H9 (cell line): ENCODE measurements at regions not wholly inside any gene's neighbourhood (a gene's known extent, or its start where the extent isn't known, plus 50 kb on each side); places are given as distances from the start of the nearest gene placed in this dataset.

Source experiments
- DNase-seq: peaks from one replicate; pipeline ENCODE4 v3.0.0-alpha.2; 2017
- H2AFZ ChIP-seq: one replicate; pipeline ENCODE4 v1.6.1; 2013; ENCODE audit warnings: mild to moderate bottlenecking, low read length, control low read depth, moderate library complexity
- H2AK5ac ChIP-seq: 2 replicates; pipeline ENCODE4 v1.6.1; 2013; ENCODE audit warnings: low read length, control low read depth, mixed read lengths; ENCODE audit not compliant: insufficient read length
- H2BK120ac ChIP-seq: one replicate; pipeline ENCODE4 v1.6.1; 2013; ENCODE audit warnings: low read depth, mild to moderate bottlenecking, low read length, control low read depth, inconsistent platforms; ENCODE audit not compliant: poor library complexity, severe bottlenecking
- H2BK12ac ChIP-seq: 2 replicates; pipeline ENCODE4 v1.6.1; 2013; ENCODE audit warnings: low read length, control low read depth, mixed read lengths, low read depth; ENCODE audit not compliant: insufficient read length
- H2BK15ac ChIP-seq: 2 replicates; pipeline ENCODE4 v1.6.1; 2013; ENCODE audit warnings: low read depth, low read length, control low read depth
- H2BK20ac ChIP-seq: one replicate; pipeline ENCODE4 v1.6.1; 2013; ENCODE audit warnings: low read depth, mild to moderate bottlenecking, low read length, control low read depth, inconsistent platforms; ENCODE audit not compliant: poor library complexity, severe bottlenecking
- H2BK5ac ChIP-seq: 2 replicates; pipeline ENCODE4 v1.6.1; 2013; ENCODE audit warnings: low read length, control low read depth, mixed read lengths; ENCODE audit not compliant: insufficient read length
- H3K14ac ChIP-seq: 2 replicates; pipeline ENCODE4 v1.6.1; 2013; ENCODE audit warnings: low read length, control low read depth; ENCODE audit not compliant: insufficient read depth
- H3K18ac ChIP-seq: 2 replicates; pipeline ENCODE4 v1.6.1; 2013; ENCODE audit warnings: low read depth, mild to moderate bottlenecking, mixed read lengths, low read length, control low read depth; ENCODE audit not compliant: insufficient read length
- H3K23ac ChIP-seq: 2 replicates; pipeline ENCODE4 v1.6.1; 2013; ENCODE audit warnings: low read length, control low read depth, mixed read lengths, low read depth; ENCODE audit not compliant: insufficient read length
- H3K23me2 ChIP-seq: 2 replicates; pipeline ENCODE4 v1.6.1; 2013; ENCODE audit warnings: low read depth, mild to moderate bottlenecking, mixed read lengths, low read length, control low read depth; ENCODE audit not compliant: insufficient read length, poor library complexity, severe bottlenecking
- H3K27ac ChIP-seq: 2 replicates; pipeline ENCODE4 v1.5.1; 2013; ENCODE audit warnings: low read length, control low read depth, mixed read lengths, low read depth; ENCODE audit not compliant: insufficient read length
- H3K27me3 ChIP-seq: 2 replicates; pipeline ENCODE4 v1.6.1; 2013; ENCODE audit warnings: low read length, control low read depth, inconsistent platforms; ENCODE audit not compliant: insufficient read depth
- H3K4ac ChIP-seq: 2 replicates; pipeline ENCODE4 v1.6.1; 2013; ENCODE audit warnings: low read depth, mild to moderate bottlenecking, control low read depth, inconsistent platforms, low read length, moderate library complexity
- H3K4me1 ChIP-seq: 2 replicates; pipeline ENCODE4 v1.6.1; 2013; ENCODE audit warnings: low read length, control low read depth, inconsistent platforms; ENCODE audit not compliant: insufficient read depth
- H3K4me2 ChIP-seq: 2 replicates; pipeline ENCODE4 v1.6.1; 2013; ENCODE audit warnings: low read length, control low read depth, mixed read lengths; ENCODE audit not compliant: insufficient read length, insufficient read depth
- H3K56ac ChIP-seq: 2 replicates; pipeline ENCODE4 v1.6.1; 2013; ENCODE audit warnings: low read depth, mild to moderate bottlenecking, mixed read lengths, low read length, control low read depth; ENCODE audit not compliant: insufficient read length
- H3K79me1 ChIP-seq: 2 replicates; pipeline ENCODE4 v1.6.1; 2013; ENCODE audit warnings: low read depth, mild to moderate bottlenecking, moderate library complexity, low read length, control low read depth, inconsistent platforms; ENCODE audit not compliant: insufficient read depth, poor library complexity, severe bottlenecking
- H3K79me2 ChIP-seq: 2 replicates; pipeline ENCODE4 v1.6.1; 2013; ENCODE audit warnings: low read length, control low read depth, inconsistent platforms; ENCODE audit not compliant: insufficient read depth
- H3K9ac ChIP-seq: 2 replicates; pipeline ENCODE4 v1.6.1; 2013; ENCODE audit warnings: low read length, control low read depth, mixed read lengths; ENCODE audit not compliant: insufficient read length; ENCODE audit errors: extremely low read depth
- H3K9me3 ChIP-seq: one replicate; pipeline ENCODE4 v1.6.1; 2013; ENCODE audit warnings: low read depth, low read length, inconsistent platforms; ENCODE audit not compliant: control insufficient read depth
- H3T11ph ChIP-seq: one replicate; pipeline ENCODE4 v1.6.1; 2013; ENCODE audit warnings: mild to moderate bottlenecking, low read length, control low read depth, inconsistent platforms
- H4K20me1 ChIP-seq: one replicate; pipeline ENCODE4 v1.6.1; 2013; ENCODE audit not compliant: control insufficient read depth, insufficient read length, insufficient read depth
- H4K5ac ChIP-seq: 2 replicates; pipeline ENCODE4 v1.6.1; 2013; ENCODE audit warnings: low read depth, mild to moderate bottlenecking, mixed read lengths, low read length, control low read depth; ENCODE audit not compliant: insufficient read length
- H4K8ac ChIP-seq: replicated peaks from 2 replicates; pipeline ENCODE4 v1.6.1; 2013; ENCODE audit warnings: low read length, control low read depth, mixed read lengths, low read depth; ENCODE audit not compliant: insufficient read length
- H4K91ac ChIP-seq: 2 replicates; pipeline ENCODE4 v1.6.1; 2013; ENCODE audit warnings: low read depth, mild to moderate bottlenecking, moderate library complexity, mixed read lengths, low read length, control low read depth; ENCODE audit not compliant: insufficient read length
- H3K27ac Mint-ChIP-seq, 3 experiments: 2 replicates in 2 of 3; 3 replicates in 1 of 3; pipeline ENCODE4 v1.8.0; 2020 to 2021; ENCODE audit warnings: mixed read lengths in 3 of 3, mild to moderate bottlenecking in 1 of 3, moderate library complexity in 1 of 3
- H3K27me3 Mint-ChIP-seq: 2 replicates; pipeline ENCODE4 v1.8.0; 2021; ENCODE audit warnings: low read depth, mild to moderate bottlenecking, moderate library complexity, mixed read lengths
- H3K36me3 Mint-ChIP-seq, 3 experiments: 2 replicates in 2 of 3; 3 replicates in 1 of 3; pipeline ENCODE4 v1.8.0; 2020 to 2021; ENCODE audit warnings: low read depth in 3 of 3, mixed read lengths in 3 of 3; ENCODE audit not compliant: insufficient read depth in 1 of 3
- H3K4me1 Mint-ChIP-seq, 2 experiments: 2 replicates each; pipeline ENCODE4 v1.8.0; 2020; ENCODE audit warnings: mixed read lengths in 2 of 2
- H3K4me3 Mint-ChIP-seq, 2 experiments: 2 replicates in 1 of 2; 3 replicates in 1 of 2; pipeline ENCODE4 v1.8.0; 2020 to 2021; ENCODE audit warnings: mild to moderate bottlenecking in 2 of 2, mixed read lengths in 2 of 2, moderate library complexity in 1 of 2
- H3K9me3 Mint-ChIP-seq, 2 experiments: 2 replicates in 1 of 2; 3 replicates in 1 of 2; pipeline ENCODE4 v1.8.0; 2020; ENCODE audit warnings: mild to moderate bottlenecking in 2 of 2, mixed read lengths in 2 of 2, moderate library complexity in 1 of 2
- WGBS: extraction: QIAGEN DNeasy Blood & Tissue Kit; methylation state at CpG from one replicate; pipeline ENCODE4 v1.1.7; 2013; ENCODE audit warnings: missing lambda C conversion rate, low lambda C conversion rate, mixed read lengths; ENCODE audit not compliant: insufficient read length; ENCODE audit errors: extremely low coverage; 5-methylcytosine and 5-hydroxymethylcytosine counted together
- TF ChIP-seq, protein P1 (sequence below): fragments of 200-600 bp; sonication (generic); conservative IDR thresholded peaks from 3 replicates; pipeline ENCODE4 v1.8.0; 2021; ENCODE audit warnings: antibody characterized with exemption, mild to moderate bottlenecking

DNA sequence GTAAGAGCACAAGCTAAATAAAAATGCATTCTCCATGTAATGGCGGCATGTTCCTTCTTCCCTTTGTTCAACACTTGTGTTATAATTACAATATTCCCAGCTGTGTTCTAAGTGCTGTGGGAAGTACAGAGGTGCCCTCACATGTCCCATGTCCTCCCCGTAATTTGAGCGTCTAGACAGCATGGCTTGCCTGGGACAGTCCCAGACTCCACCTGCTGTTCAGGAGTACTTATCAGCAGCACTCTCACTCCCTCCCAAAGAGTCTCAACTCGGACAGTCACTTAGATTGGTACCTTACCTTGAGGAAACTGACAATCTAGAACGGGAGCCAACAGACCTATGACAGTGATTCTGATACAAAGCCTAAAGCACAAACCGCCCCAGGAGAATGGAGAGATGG lies 370.5 kb downstream of the EIPR1 start:
- H3K9me3 Mint-ChIP-seq: no peaks in the 10 kb centered on the region
- H4K8ac ChIP-seq: no peak overlapping the region
- no peaks in the 10 kb centered on the region for H3K23me2 ChIP-seq
- no peak overlapping the region for H4K91ac ChIP-seq
- no peak overlapping the region for H3K56ac ChIP-seq
- H3K4me3 Mint-ChIP-seq: no peak overlapping the region
- H3K27me3 Mint-ChIP-seq: no peaks in the 10 kb centered on the region
- no peaks in the 10 kb centered on the region for H3K27me3 ChIP-seq
- no peaks in the 10 kb centered on the region for H3K36me3 Mint-ChIP-seq
- no peaks in the 10 kb centered on the region for H3K4me1 ChIP-seq
- no peak overlapping the region for H2AK5ac ChIP-seq
- no peak overlapping the region for H4K5ac ChIP-seq
- no peaks in the 10 kb centered on the region for H3K79me1 ChIP-seq
- H2BK120ac ChIP-seq: no peak overlapping the region
- H2BK15ac ChIP-seq: no peak overlapping the region
- H3K4me1 Mint-ChIP-seq: no peaks in the 10 kb centered on the region
- no peak overlapping the region for H3K27ac Mint-ChIP-seq
- no peak overlapping the region for H3T11ph ChIP-seq
- no peak overlapping the region for H3K9ac ChIP-seq
- TF ChIP-seq, protein P1, sequence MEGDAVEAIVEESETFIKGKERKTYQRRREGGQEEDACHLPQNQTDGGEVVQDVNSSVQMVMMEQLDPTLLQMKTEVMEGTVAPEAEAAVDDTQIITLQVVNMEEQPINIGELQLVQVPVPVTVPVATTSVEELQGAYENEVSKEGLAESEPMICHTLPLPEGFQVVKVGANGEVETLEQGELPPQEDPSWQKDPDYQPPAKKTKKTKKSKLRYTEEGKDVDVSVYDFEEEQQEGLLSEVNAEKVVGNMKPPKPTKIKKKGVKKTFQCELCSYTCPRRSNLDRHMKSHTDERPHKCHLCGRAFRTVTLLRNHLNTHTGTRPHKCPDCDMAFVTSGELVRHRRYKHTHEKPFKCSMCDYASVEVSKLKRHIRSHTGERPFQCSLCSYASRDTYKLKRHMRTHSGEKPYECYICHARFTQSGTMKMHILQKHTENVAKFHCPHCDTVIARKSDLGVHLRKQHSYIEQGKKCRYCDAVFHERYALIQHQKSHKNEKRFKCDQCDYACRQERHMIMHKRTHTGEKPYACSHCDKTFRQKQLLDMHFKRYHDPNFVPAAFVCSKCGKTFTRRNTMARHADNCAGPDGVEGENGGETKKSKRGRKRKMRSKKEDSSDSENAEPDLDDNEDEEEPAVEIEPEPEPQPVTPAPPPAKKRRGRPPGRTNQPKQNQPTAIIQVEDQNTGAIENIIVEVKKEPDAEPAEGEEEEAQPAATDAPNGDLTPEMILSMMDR: no peak
- no peak overlapping the region for H3K27ac ChIP-seq
- H3K9me3 ChIP-seq: no peaks in the 10 kb centered on the region
- H3K4me2 ChIP-seq: no peak overlapping the region
- no peak overlapping the region for H3K23ac ChIP-seq
- no peak overlapping the region for H3K18ac ChIP-seq
- H2AFZ ChIP-seq: no peak overlapping the region
- no peak overlapping the region for H3K14ac ChIP-seq
- H2BK12ac ChIP-seq: no peak overlapping the region
- no CpG with 5 or more reads among the region's 6 CpGs for WGBS
- H4K20me1 ChIP-seq: no peaks in the 10 kb centered on the region
- H3K79me2 ChIP-seq: no peaks in the 10 kb centered on the region
- H2BK5ac ChIP-seq: no peak overlapping the region
- no peak for DNase-seq
- H2BK20ac ChIP-seq: no peak overlapping the region
- no peak overlapping the region for H3K4ac ChIP-seq
